ENCODE measurements at regions not wholly inside any gene's neighbourhood (a gene's known extent, or its start where the extent isn't known, plus 50 kb on each side); places are given as distances from the start of the nearest gene placed in this dataset.
A peak's percentile ranks its signal among the peaks of the same experiment; 100 is the strongest.

- H3K27me3 ChIP-seq (ENCODE audit: control insufficient read depth in 4 of 4, insufficient read depth in 4 of 4, low read length in 3 of 4): peaks cover 0 to 2% (median 0%) of the 10 kb centered on the region in 4 donors
- H3K4me1 ChIP-seq (ENCODE audit: control insufficient read depth in 4 of 4, insufficient read depth in 4 of 4, low read length in 3 of 4): no peaks in the 10 kb centered on the region
- 90% methylated on average over 18 of the region's 18 CpGs for WGBS
- no peak overlapping the region for H3K4me3 ChIP-seq (ENCODE audit: low read depth in 1 of 3, low read length in 3 of 3)
- H3K9ac ChIP-seq (ENCODE audit: low read depth in 1 of 2, low read length in 2 of 2): no peak overlapping the region
- H3K27ac ChIP-seq (ENCODE audit: low read depth in 1 of 2, low read length in 2 of 2): no peak overlapping the region
- TF ChIP-seq HNF4A (conservative IDR thresholded peaks at IDR 0.05): no peak
- no peak for TF ChIP-seq MAX (IDR thresholded peaks at IDR 0.05)
- TF ChIP-seq YY1 (IDR thresholded peaks at IDR 0.05): no peak
- no peak for TF ChIP-seq REST (IDR thresholded peaks at IDR 0.05)
- DNase-seq (ENCODE audit: low spot score): no peak
- H3K9me3 ChIP-seq (ENCODE audit: control insufficient read depth in 4 of 4, low read length in 3 of 4): peaks cover 0 to 8% (median 1%) of the 10 kb centered on the region in 4 donors
- H3K36me3 ChIP-seq (ENCODE audit: control insufficient read depth in 4 of 4, insufficient read depth in 3 of 4, low read depth in 1 of 4, low read length in 3 of 4): no peaks in the 10 kb centered on the region
Measured at GRCh38 chr16:86712158-86713009, 134.0 kb downstream of the FOXL1 start.

GRCh38 chr16:86713021-86713631 is 134.8 kb downstream of the FOXL1 start:
- H3K36me3 ChIP-seq (ENCODE audit: control insufficient read depth in 4 of 4, insufficient read depth in 3 of 4, low read depth in 1 of 4, low read length in 3 of 4): no peaks in the 10 kb centered on the region
- no peaks in the 10 kb centered on the region for H3K4me1 ChIP-seq (ENCODE audit: control insufficient read depth in 4 of 4, insufficient read depth in 4 of 4, low read length in 3 of 4)
- TF ChIP-seq RXRA (IDR thresholded peaks at IDR 0.05): no peak
- no peak for TF ChIP-seq REST (IDR thresholded peaks at IDR 0.05)
- no peak for TF ChIP-seq EGR1 (IDR thresholded peaks at IDR 0.05; ENCODE audit: low read depth in 2 of 2)
- H3K27me3 ChIP-seq (ENCODE audit: control insufficient read depth in 4 of 4, insufficient read depth in 4 of 4, low read length in 3 of 4): peaks cover 0 to 2% (median 0%) of the 10 kb centered on the region in 4 donors
- H3K4me3 ChIP-seq (ENCODE audit: low read depth in 1 of 3, low read length in 3 of 3): no peak overlapping the region
- peaks cover 0 to 8% (median 1%) of the 10 kb centered on the region in 4 donors for H3K9me3 ChIP-seq (ENCODE audit: control insufficient read depth in 4 of 4, low read length in 3 of 4)
- 80% methylated on average over 25 of the region's 25 CpGs for WGBS
- H3K27ac ChIP-seq (ENCODE audit: low read depth in 1 of 2, low read length in 2 of 2): no peak overlapping the region
- DNase-seq (ENCODE audit: low spot score): no peak
- H3K9ac ChIP-seq (ENCODE audit: low read depth in 1 of 2, low read length in 2 of 2): no peak overlapping the region

- Histone ChIP-seq H3K27me3 (ENCODE audit: control insufficient read depth in 4 of 4, insufficient read depth in 4 of 4, low read length in 3 of 4) (peaks cover 0 to 2% (median 0%) of the 10 kb centered on the region in 4 donors), H3K4me3 (ENCODE audit: low read depth in 1 of 3, low read length in 3 of 3) (no peak overlapping the region), H3K4me1 (ENCODE audit: control insufficient read depth in 4 of 4, insufficient read depth in 4 of 4, low read length in 3 of 4) (no peaks in the 10 kb centered on the region), H3K36me3 (ENCODE audit: control insufficient read depth in 4 of 4, insufficient read depth in 3 of 4, low read depth in 1 of 4, low read length in 3 of 4) (no peaks in the 10 kb centered on the region), H3K27ac (ENCODE audit: low read depth in 1 of 2, low read length in 2 of 2) (no peak overlapping the region), H3K9me3 (ENCODE audit: control insufficient read depth in 4 of 4, low read length in 3 of 4) (peaks cover 0 to 4% (median under 1%) of the 10 kb centered on the region in 4 donors), H3K9ac (ENCODE audit: low read depth in 1 of 2, low read length in 2 of 2) (no peak overlapping the region)
- 56% methylated on average over 4 of the region's 4 CpGs for WGBS
- no peak for DNase-seq (ENCODE audit: low spot score)
- TF ChIP-seq SP1 (IDR thresholded peaks at IDR 0.05) (no peak), REST (IDR thresholded peaks at IDR 0.05) (peak; percentile 57)
Measured at GRCh38 chr16:86714166-86714565, 135.8 kb downstream of the FOXL1 start.

All from liver (tissue), 7 donors.